HG03565 (cell line): ENCODE measurements at regions not wholly inside any gene's neighbourhood (a gene's known extent, or its start where the extent isn't known, plus 50 kb on each side); places are given as distances from the start of the nearest gene placed in this dataset.
"Not testable (repeated sequence)": the region's sequence is repeated elsewhere in the genome, so short reads cannot be mapped to it uniquely, and the experiment has no call there.

ENCODE experiments used
- ATAC-seq: cut with Tn5 transposase; IDR thresholded peaks from one replicate; pipeline ENCODE4 v1.9.1; 2021; ENCODE audit warnings: mild to moderate bottlenecking, moderate library complexity; ENCODE audit not compliant: unreplicated experiment

DNA sequence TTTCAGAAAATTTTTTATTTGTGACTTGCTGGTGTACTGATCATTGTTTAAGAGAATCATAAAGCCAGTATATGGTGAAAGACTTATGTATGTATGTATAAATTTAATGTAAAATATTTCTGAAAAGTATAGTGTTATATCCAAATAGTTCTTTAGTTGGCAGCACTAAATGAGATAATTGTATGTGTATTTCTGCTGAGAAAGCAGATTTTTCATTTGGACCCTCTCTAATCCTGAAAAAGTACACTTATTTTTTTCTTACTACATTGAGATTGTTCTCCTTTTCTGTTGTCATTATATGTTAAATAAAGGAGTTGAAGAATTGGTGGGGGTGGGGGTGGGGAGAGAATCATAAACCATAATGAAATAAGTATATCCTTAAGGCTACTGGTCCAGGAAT is 324.9 kb upstream of the SUCLG2 start:
- ATAC-seq, result no peak

DNA sequence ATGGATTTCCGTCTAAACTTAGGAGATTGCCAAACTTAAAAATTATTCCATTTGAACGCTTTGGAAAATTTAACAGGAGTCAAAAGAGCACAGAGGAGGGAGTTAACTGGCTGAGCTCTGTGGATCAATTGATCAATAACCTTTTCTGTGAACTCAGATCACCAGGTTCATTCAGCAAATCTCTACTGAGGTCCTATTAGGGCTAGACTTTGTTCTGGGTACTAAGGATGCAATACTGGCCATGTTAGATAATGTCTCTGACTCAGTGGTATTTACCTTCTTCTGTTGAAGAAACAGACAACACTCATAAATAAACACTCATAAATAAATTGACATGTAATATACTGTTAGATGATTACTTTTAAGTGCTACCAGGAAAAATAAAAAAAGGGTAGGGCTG is 323.4 kb upstream of the SUCLG2 start:
- no peak for ATAC-seq

DNA sequence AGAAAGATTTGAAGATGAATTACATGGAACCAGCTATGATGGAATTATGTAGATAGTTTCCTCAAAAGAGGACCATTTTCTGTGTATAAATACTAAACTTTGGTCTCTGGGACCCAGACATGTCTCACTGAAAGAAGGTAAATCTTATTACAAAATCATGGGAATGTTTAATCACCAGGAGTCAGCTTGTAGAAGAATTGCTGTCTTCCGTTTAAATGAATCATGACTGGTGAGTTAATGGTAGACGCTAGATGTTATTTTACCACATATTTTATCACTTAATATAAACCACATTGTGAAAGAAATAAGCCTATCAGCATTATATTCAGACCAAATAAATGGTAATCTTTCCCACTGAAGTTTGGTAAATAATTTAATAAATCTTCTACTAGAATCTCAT is 322.3 kb upstream of the SUCLG2 start:
- ATAC-seq, result no peak

DNA sequence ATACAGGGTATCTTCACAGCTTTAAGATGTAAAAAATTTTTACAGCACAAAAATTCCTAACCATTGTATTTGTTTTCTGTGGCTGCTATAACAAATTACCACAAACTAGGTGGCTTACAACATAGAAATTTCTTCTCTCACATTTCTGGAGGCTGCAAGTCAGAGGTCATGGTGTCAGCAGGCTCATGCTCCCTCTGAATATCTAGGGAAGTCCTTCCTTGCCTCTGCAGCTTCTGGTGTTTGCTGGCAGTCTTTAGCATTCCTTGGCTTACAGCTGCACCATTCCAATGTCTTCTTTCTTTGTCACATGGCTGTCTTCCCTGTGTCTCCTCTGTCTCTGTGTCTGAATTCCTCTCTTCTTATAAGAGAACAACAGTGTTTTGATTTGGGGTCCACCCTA is 310.2 kb upstream of the SUCLG2 start:
- ATAC-seq, result no peak

DNA sequence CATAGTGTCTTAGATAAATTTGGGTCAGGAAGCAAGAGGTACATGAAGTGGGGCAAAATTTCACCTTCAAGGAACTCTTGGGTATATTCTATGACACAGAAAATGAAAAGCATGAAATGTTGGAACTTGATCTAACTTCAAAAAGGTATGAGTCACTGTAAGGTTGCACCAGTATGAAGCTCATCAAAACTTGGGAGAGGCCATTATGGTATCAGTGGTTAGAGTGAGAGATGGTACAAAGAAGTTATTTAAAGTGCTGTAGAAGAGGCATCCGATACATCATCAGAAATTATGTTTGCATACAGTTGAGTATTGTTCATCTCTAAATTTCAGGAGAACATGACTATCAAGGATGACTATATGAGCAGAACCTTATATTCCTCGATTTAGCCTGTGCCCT is 302.9 kb upstream of the SUCLG2 start:
- no peak for ATAC-seq

DNA sequence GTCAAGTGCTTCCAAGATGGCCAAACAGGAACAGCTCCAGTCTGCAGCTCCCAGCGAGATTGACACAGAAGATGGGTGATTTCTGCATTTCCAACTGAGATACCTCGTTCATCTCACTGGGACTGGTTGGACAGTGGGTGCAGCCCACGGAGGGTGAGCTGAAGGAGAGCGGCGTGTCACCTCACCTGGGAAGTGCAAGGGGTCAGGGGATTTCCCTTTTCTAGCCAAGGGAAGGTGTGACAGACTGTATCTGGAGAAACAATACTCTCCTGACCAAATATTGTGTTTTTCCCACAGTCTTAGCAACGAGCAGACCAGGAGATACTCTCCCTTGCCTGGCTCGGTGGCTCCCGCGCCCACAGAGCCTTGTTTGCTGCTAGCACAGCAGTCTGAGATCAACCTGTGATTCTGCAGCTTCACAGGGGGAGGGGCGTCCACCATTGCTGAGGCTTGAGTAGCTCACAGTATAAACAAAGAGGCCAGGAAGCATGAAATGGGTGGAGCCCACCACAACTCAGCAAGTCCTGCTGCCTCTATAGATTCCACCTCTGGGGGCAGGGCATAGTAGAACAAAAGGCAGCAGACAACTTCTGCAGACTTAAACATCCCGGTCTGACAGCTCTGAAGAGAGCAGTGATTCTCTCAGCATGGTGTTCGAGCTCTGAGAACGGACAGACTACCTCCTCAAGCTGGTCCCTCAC is 293.5 kb upstream of the SUCLG2 start:
- no peak for ATAC-seq

DNA sequence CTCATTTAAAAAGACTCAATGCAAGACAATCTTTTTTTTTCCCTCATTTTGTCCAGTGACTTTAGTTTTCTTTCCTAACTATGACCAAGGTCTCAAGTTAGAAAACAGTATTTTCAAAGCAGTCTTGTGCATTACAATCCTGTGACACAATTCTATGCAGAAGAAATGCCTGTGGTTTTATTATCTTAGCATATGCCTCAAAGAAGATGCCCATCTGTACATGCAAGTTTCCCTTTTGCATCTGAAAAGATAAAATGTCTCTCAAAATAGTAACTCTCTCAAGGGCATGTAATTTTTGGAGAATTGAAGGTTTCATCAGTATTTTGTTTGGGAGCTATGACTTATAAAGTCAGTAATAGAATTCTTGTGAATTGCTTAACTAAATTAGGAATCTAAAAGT is 292.0 kb upstream of the SUCLG2 start:
- ATAC-seq, result no peak

DNA sequence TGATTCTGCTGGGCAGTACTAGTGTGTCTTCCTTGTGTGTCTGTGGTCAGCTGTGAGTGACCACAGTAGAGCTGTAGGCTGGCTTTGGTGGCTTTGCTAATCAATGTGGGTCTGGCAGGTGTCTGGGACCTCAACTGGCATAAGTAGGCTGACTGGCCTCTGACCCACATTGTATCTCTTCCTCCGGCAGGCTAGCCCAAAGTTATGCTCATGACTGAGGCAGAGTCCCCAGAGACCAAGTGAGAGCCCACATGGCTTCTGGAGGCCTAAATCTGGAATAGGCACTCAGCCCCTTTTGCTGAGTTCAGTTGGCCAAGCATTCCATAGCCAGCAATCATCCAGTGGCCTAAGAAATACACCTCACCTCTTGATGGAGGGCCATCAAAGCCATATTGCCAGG is 289.1 kb upstream of the SUCLG2 start:
- no peak for ATAC-seq

DNA sequence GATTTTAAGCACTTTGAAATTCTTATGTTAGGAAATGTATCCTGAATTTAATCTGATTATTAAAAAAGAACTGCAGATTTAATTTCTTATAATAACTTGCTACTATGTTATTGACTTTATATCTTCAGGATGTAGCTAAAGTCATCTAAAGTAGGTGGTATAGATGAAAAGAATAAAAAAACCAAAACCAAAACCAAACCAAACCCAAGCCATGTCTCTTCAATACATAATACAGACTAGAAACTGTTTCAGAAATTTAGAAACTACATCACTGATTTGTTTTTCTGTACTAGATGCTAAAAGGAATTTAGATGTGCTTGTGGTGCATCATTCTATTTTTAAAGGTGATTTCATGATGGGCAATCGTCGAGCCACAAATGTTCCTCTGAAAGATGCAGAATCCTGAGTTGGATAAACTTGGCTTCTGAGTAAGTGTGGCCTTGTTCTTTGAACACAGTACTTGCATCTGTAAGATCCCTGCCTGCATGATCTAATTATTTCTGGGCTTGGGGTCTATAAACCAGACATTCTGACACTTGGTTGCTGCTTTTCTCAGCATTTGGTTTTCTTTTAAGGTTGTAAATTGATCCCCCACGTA is 287.1 kb upstream of the SUCLG2 start:
- ATAC-seq, result no peak

DNA sequence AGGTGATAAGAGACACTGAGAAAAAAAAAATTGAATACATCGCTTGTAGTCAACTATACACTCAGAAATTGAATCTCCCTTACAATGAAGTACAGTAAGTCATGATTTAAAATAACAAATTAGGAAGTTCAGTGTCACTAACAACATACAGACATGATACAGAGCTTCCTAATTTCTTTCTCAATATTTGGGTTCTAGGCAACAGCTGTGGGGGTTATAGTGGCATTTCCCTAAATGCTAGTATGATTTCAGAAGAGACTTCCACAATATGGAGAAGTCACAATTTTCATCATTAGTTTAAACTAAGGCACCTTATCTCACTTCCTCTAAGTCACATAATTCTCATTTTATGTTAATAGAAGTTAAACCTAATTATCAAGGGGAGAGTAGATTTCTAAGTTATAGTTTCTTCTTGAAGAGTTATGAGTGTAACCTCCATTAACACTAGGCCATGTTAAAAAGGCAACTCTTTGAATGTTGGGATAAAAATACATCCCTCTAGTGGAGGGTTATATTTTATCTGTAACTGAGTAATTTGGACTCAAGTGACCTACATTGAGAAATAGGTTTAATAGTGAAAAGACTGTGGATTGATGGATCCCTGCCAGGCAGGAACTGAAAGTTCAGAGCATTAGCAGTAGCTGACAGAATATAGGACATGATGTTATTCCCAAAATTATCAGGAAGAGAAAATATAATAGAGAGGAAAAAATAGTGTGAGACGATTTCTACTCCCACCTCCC is 286.0 kb upstream of the SUCLG2 start:
- ATAC-seq, result no peak

DNA sequence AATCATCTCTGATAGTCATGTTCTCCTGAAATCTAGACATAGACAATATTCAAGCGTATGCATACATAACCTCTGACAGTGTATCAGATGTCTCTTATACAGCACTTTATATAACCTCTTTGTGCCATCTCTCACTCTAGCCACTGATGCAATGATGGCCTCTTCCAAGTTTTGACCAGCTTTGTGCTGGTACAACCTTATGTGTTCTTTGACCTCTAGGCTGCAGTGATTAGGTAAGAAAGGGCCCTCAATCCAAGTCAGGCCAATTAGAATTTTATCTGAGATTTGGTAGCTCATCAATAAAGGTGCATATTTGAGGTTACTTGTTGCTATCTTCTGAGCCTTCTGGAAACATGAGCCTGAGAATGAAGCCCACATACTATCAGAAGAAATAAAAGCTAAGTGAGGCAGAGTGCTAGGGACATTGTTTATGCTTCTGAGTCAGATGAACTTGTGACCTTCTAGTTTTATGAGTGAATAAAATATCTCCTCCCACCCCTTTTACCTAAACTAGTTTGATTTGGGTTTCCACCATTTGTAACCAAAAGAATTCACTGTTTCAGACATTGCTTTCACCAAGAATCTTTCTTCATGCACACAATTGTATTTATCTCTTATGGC is 283.2 kb upstream of the SUCLG2 start:
- ATAC-seq, result no peak

DNA sequence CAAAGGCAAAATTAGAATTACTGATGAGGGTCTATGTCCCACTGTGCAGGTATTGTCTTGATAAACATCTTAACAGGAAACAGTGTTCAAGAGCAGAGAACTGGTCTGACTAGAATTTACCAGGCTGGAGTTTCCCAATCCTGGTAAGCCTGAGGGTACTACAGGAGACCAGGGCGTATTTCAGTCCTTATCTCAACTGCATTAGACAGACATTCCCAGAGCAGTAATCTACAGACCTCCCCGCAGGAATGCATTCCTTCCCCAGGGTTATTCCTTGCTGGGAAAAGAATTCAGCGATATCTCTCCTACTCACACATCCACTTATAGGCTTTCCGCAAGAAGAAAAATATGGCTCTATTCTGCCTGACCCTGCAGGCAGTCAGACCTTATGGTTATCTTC is 276.0 kb upstream of the SUCLG2 start:
- not testable (repeated sequence) for ATAC-seq

DNA sequence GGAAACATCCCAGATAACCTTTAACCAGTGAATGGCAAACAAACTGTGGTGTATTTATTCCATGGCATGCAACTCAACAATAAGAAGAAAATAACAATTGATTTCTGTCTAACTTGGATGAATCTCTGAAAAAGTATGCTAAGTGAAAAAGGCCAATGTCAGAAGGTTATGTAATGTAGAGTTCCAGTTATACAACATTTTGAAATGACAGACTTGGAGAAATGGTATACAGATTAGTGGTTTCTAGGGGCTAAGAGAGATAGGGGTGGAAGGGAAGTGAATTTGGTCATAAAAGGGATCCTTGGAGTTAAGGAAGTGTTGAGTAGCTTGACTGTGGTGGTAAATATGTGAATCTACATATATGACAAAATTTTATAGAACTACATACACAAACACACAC is 269.4 kb upstream of the SUCLG2 start:
- ATAC-seq, result no peak

DNA sequence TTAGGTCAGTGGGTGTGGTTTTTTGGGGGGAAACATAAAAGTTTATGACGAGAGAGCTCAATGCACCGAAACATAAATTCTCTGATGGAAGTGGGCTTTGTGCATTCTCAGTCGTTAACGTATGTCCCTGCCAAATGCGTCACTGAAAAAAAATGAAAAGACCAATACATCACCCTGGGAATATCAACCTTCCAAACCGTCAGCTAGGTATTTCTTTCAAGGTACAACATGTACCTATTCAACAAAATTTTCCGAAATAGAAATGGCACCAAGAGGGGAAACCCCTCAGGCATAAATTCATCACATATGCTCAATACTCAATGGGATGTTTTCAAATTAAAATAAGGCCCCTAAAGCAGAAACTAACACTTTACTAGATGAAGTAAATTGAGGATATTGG is 266.6 kb upstream of the SUCLG2 start:
- no peak for ATAC-seq

DNA sequence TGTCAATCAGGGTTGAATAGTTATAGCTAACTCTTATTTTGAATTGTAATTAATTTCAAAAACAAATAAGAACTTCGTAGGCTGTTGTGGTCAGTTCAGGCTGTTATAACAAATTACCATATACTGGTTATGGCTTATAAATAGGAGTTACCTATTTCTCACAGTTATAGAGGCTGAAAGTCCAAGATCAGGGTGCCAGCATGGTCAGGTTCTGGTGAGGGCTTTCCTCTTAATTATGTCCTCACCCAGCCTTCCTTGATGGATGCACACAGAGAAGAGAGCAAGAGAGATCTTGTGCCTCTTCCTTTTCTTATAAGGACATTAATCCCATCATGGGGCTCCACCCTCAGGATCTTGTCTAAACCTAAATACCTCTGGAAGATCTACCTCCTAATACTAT is 265.9 kb upstream of the SUCLG2 start:
- no peak for ATAC-seq

DNA sequence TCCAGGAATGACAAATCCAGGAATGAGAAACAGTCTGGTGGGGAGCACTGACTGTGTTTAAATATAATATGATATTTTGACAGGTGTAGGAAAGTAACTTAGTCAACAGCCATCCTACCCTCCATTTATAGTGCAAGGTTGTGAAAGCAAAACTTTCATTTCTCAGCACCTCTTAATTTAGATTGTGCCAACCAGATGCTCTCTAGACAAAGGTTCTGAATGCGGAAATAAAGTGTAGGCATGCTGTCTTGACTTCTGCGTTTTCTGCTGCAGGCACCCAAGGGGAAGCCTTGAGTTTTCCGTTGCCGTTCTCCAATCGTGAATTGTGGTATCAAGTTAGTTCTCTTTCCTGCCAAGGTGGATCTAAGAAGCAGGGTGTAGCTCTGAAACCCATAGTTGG is 261.9 kb upstream of the SUCLG2 start:
- no peak for ATAC-seq

DNA sequence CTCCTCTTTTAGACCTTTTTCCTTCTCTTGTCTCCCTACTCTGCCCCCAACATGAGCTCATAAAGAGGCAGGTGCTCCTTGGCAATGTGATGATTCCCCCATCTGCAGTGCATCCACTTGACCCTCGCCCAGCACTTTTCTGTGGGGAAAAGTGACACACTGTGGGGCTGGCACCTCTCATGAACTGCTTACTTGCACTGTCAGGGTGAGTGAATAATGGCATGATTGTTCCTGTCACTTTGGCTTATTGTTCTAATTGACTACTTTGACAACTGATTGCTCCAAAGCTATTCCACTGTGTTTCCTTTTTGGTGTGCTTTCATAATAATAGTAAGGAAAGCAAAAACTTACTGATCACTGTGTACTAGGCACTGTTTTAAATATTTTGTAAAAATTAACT is 253.3 kb upstream of the SUCLG2 start:
- ATAC-seq, result no peak

DNA sequence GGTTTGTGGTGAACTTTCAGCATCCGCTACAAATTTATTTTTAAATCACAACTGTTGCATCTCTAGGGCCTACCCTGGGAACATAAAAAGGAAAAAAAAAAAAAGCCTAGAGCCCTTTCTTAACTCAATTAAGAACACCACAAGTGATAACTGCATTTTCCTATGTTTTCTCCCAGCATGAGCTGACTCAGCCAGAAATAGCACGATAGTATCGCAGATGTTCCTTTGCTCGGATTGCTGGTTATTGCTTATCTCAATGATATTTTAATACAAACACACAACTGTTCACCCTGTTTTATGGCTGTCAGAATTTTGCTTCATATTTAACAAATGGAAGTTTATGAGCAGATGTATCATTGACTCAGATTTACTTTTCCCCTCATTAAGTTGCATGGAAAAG is 251.8 kb upstream of the SUCLG2 start:
- ATAC-seq, result no peak

DNA sequence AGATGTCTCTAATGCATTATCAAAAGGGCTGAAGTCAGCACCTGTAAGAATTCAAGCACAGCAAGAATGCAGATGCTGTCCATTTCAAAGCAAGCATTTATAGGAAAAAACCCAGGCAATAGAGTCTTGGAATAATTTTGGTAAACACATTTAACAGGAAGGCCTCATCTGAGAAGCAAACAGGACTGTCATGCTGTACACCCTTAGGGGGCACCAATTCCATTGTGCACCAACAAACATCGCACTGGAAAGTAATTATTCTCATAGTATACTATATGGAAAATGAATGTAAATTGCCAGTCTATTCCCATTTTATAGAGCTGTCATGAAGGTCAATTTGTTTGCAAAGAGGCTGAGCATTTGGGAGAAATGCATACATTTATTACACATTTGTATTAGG is 247.3 kb upstream of the SUCLG2 start:
- no peak for ATAC-seq

DNA sequence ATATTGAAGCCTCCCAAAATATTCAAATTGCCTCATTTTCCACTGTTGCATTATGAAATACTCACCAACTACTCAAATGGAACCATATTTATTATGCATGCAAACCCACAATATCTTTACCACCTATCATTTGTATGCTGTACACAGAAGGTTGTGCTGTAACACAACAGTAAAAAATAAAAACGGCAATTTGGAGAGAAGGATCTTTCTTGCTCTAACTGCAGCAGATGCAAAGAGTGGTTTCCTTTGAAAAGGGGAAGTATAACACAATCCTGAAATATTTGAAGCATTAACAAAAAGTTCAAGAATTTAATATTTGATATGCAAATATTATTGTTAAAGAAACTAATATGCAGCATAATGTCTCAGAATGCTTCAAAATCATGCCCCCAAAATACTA is 244.5 kb upstream of the SUCLG2 start:
- no peak for ATAC-seq

DNA sequence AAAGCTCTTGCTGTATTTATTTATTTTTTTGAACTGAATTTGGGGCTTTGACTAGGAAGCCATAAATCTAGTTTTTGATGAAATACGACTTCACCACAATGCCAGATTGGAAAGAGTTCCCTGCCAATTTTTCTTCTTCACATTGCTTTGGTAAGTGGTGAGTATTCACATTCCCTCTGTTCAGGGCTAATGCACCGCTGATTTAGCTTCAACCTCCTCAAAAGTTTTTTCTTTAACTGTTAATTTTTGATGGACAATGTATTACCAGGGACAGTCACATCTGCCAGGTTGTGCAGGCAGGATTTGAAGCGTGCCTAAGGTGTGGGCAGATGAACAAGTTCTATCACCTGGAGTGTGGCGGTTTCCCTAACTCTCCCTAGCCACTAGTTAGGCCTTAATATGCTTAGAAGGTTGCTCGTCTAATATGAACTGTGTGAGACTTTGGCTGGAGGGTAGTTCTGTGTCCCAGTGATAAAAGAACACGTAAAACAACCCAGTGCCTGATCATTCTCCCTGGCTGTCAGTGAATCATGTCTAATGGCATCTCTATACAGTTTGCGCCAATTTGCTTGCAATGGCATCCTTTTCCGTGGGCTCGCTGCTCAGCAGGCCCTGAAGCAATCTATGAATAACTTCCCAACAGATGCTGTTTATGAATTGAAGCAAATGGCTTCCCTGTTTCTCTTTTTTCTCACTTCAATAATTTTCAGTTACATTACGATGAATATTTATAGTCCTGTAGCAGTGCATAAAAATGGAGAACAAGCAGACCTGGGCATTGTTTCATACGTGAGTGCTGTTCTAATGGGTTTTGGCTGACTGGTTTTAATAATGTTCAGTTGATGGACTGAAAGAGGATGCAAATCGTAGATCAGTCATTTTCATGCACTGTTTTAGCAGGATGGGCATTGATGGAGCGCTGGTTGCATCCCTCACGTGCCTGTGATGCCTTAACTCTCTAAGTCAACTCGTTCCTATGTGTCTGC is 243.2 kb upstream of the SUCLG2 start:
- no peak for ATAC-seq
